ENCODE measurements at regions not wholly inside any gene's neighbourhood (a gene's known extent, or its start where the extent isn't known, plus 50 kb on each side); places are given as distances from the start of the nearest gene placed in this dataset.

DNA sequence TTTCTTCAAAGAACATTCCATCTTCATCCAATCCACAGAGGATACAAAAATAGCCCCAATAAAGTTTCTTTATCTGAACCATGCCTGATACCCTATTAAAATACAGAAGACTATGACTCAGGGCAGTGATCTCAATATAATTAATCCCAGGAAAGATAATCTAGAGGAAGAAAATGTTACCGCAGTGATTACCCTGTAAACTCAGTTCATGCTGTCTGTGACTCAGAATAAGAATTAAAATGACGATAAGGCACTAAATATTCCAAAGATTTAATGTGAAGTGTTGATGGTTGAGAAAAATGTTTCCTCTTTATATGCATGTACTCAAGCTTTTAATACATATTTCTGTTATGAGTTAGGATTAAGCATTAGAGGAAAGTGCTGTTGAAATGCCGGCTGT is 88.6 kb upstream of the LYPLAL1 start (continued):
- TF ChIP-seq, protein P1, sequence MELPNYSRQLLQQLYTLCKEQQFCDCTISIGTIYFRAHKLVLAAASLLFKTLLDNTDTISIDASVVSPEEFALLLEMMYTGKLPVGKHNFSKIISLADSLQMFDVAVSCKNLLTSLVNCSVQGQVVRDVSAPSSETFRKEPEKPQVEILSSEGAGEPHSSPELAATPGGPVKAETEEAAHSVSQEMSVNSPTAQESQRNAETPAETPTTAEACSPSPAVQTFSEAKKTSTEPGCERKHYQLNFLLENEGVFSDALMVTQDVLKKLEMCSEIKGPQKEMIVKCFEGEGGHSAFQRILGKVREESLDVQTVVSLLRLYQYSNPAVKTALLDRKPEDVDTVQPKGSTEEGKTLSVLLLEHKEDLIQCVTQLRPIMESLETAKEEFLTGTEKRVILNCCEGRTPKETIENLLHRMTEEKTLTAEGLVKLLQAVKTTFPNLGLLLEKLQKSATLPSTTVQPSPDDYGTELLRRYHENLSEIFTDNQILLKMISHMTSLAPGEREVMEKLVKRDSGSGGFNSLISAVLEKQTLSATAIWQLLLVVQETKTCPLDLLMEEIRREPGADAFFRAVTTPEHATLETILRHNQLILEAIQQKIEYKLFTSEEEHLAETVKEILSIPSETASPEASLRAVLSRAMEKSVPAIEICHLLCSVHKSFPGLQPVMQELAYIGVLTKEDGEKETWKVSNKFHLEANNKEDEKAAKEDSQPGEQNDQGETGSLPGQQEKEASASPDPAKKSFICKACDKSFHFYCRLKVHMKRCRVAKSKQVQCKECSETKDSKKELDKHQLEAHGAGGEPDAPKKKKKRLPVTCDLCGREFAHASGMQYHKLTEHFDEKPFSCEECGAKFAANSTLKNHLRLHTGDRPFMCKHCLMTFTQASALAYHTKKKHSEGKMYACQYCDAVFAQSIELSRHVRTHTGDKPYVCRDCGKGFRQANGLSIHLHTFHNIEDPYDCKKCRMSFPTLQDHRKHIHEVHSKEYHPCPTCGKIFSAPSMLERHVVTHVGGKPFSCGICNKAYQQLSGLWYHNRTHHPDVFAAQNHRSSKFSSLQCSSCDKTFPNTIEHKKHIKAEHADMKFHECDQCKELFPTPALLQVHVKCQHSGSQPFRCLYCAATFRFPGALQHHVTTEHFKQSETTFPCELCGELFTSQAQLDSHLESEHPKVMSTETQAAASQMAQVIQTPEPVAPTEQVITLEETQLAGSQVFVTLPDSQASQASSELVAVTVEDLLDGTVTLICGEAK (IDR thresholded peaks at IDR 0.05): no peak
- TF ChIP-seq, protein P1 (CRISPR knock-in tag; IDR thresholded peaks at IDR 0.05): no peak
- no peak for TF ChIP-seq MZF1 (CRISPR knock-in tag; IDR thresholded peaks at IDR 0.05; ENCODE audit: borderline replicate concordance)

DNA sequence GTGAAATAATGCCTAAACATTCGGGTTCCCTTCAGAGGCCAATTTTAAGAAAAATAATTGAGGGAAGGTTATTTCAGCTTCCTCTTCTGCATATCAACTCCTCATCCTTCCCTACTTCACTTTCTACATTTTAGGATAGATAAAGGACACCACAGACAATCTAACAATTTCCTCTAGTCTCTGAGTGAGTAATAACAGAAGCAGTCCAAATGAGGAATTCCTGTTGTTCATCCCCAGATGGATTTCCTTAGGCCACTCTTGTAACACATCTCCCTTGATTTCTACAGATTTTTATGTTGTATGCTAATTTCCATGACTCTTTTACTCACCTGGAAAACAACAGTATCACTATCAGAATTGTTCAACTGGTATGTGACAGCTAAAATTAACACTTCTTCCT is 87.7 kb upstream of the LYPLAL1 start:
- H2AFZ ChIP-seq (ENCODE audit: low read length): no peak overlapping the region
- in situ Hi-C loops (cut with HindIII; ENCODE audit: extremely low pct_ligation_motif_present, low pct_unique_long_range_greater_than_20kb): no loop called here
- ATAC-seq (no peak), FAIRE-seq (no peak), DNase-seq (ENCODE audit: low spot score) (no peak)
- no peaks in the 10 kb centered on the region for H3K4me1 ChIP-seq (ENCODE audit: insufficient read depth, low read length)
- CTCF ChIA-PET (ENCODE audit: low intra/inter-chr PET ratio, low total read pairs): no interaction called here
- H4K20me1 ChIP-seq (ENCODE audit: insufficient read depth, low read length): no peaks in the 10 kb centered on the region
- H3K4me3 ChIP-seq (replicated peaks in 1 of 3; ENCODE audit: insufficient read depth in 1 of 3, low read depth in 2 of 3, low read length in 3 of 3): no peak overlapping the region
- no peaks in the 10 kb centered on the region for H3K27me3 ChIP-seq (ENCODE audit: control insufficient read depth in 1 of 2, insufficient read depth in 2 of 2, low read length in 2 of 2)
- H3K79me2 ChIP-seq (ENCODE audit: insufficient read depth, low read length): no peaks in the 10 kb centered on the region
- no peak overlapping the region for H3K27ac ChIP-seq (ENCODE audit: extremely low read length, insufficient read depth, low read length)
- intact Hi-C loops (cut with micrococcal nuclease; ENCODE audit: unreplicated experiment): no loop called here
- no TSS peak for BruUV-seq (replicated peaks)
- WGBS (ENCODE audit: low lambda C conversion rate): 0% methylated on average over 1 of the region's 1 CpG
- H3K36me3 ChIP-seq (replicated peaks in 1 of 2; ENCODE audit: control insufficient read depth in 1 of 2, insufficient read depth in 2 of 2, low read length in 2 of 2): no peaks in the 10 kb centered on the region
- no peaks in the 10 kb centered on the region for H3K9me3 ChIP-seq (ENCODE audit: low read length)
- no peak for TF ChIP-seq ZNF230 (CRISPR knock-in tag; IDR thresholded peaks at IDR 0.05)
- TF ChIP-seq MAFK (conservative IDR thresholded peaks at IDR 0.05 in 1 of 2, IDR thresholded peaks at IDR 0.05 in 1 of 2; ENCODE audit: low read length in 2 of 2): no peak
- TF ChIP-seq, protein P2, sequence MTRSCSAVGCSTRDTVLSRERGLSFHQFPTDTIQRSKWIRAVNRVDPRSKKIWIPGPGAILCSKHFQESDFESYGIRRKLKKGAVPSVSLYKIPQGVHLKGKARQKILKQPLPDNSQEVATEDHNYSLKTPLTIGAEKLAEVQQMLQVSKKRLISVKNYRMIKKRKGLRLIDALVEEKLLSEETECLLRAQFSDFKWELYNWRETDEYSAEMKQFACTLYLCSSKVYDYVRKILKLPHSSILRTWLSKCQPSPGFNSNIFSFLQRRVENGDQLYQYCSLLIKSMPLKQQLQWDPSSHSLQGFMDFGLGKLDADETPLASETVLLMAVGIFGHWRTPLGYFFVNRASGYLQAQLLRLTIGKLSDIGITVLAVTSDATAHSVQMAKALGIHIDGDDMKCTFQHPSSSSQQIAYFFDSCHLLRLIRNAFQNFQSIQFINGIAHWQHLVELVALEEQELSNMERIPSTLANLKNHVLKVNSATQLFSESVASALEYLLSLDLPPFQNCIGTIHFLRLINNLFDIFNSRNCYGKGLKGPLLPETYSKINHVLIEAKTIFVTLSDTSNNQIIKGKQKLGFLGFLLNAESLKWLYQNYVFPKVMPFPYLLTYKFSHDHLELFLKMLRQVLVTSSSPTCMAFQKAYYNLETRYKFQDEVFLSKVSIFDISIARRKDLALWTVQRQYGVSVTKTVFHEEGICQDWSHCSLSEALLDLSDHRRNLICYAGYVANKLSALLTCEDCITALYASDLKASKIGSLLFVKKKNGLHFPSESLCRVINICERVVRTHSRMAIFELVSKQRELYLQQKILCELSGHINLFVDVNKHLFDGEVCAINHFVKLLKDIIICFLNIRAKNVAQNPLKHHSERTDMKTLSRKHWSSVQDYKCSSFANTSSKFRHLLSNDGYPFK (CRISPR knock-in tag; IDR thresholded peaks at IDR 0.05; ENCODE audit: borderline replicate concordance): no peak
- TF ChIP-seq, protein P3, sequence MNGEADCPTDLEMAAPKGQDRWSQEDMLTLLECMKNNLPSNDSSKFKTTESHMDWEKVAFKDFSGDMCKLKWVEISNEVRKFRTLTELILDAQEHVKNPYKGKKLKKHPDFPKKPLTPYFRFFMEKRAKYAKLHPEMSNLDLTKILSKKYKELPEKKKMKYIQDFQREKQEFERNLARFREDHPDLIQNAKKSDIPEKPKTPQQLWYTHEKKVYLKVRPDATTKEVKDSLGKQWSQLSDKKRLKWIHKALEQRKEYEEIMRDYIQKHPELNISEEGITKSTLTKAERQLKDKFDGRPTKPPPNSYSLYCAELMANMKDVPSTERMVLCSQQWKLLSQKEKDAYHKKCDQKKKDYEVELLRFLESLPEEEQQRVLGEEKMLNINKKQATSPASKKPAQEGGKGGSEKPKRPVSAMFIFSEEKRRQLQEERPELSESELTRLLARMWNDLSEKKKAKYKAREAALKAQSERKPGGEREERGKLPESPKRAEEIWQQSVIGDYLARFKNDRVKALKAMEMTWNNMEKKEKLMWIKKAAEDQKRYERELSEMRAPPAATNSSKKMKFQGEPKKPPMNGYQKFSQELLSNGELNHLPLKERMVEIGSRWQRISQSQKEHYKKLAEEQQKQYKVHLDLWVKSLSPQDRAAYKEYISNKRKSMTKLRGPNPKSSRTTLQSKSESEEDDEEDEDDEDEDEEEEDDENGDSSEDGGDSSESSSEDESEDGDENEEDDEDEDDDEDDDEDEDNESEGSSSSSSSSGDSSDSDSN (CRISPR knock-in tag; IDR thresholded peaks at IDR 0.05): no peak
- no peak for TF ChIP-seq ZNF260 (CRISPR knock-in tag; IDR thresholded peaks at IDR 0.05; ENCODE audit: borderline replicate concordance, low read depth)
- no peak for TF ChIP-seq HIVEP1 (CRISPR knock-in tag; IDR thresholded peaks at IDR 0.05)
- H3K9ac ChIP-seq (ENCODE audit: insufficient read depth, low read depth, low read length): no peak overlapping the region
- H3K4me2 ChIP-seq (ENCODE audit: low read depth, low read length): no peak overlapping the region
- POLR2A ChIA-PET: no interaction called here

All from HepG2 (cell line).